GM21576 (cell line): ENCODE measurements at regions not wholly inside any gene's neighbourhood (a gene's known extent, or its start where the extent isn't known, plus 50 kb on each side); places are given as distances from the start of the nearest gene placed in this dataset.

Experiments
- ATAC-seq: cut with Tn5 transposase; IDR thresholded peaks from one replicate; pipeline ENCODE4 v1.9.1; 2021; ENCODE audit warnings: mild to moderate bottlenecking, moderate library complexity; ENCODE audit not compliant: unreplicated experiment

DNA sequence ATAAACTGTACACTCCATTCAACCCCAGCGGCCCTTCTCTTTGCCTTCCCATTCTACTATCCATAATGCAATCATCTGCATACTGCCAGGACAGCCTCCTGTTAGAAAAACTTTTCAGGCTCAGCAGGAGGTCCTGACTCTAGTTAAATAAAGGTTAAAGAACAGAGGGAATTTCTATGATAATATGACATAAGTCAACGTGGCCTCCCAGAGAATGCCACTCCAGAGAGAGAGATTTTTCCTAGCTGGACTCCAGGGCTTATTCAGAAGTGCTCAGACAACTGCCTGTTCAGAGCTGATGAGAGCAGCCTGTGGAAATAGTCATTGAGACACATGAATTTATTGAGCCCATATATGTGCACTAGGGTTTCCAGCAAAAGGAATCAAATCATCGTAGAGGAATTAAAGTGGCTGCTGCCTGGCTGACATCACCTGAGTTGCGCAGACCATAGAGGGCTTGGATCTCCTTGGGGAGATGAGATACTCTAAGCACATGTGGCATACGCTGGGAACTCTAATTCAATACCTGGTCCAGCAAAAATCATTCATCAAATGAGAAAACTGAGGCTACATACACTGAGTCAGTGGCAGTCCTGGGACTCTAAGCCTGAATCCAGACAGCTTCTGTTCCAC, 736.2 kb downstream of the PTPRU start:
- ATAC-seq: no peak

DNA sequence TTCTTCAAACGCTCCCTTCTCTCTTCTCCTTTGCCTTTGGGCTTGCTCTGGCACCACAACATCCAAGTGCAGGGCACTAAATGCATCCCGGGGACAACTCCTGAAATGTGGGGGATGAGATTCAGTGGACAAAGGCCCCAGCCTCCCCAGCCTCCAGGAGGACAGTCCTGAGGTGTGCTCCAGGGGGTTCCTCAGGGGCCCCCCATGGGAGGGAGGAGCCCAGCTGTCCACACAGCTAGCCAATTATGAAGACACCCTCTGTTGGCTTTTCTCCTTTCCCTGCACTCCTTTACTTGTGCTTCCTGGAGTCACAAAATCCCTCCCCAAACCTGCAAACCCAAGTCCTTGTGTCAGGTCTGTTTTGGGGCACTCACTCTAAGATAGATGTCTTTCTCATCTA, 735.4 kb downstream of the PTPRU start:
- ATAC-seq: no peak

DNA sequence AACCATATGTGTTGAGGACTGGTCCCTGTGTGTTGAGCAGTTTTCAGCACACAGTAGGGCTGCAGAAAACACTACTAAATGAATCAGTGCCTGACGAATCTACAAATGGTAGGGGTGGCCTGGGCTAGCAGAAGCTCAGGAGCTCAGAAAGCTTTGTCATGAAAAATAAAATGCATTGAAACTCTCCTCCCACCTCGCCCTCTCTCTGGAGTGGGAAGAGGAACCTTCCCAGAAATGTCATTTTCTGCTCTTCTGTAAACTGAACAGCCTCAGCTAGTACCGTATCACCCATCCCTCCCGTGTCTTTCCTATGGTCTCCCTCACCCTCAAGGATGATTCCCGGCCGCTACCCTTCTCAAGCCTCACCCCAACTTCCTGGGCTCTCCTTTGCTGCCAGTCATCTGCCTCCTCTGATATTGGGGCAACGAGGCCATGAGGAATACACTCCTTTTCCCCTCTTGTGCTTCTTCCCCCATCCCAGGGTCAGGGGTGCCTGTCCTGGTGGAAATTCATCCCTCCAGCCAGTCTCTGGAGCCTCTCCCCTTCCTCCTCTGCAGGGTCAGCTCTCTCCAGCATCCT, 734.5 kb downstream of the PTPRU start:
- ATAC-seq: no peak

DNA sequence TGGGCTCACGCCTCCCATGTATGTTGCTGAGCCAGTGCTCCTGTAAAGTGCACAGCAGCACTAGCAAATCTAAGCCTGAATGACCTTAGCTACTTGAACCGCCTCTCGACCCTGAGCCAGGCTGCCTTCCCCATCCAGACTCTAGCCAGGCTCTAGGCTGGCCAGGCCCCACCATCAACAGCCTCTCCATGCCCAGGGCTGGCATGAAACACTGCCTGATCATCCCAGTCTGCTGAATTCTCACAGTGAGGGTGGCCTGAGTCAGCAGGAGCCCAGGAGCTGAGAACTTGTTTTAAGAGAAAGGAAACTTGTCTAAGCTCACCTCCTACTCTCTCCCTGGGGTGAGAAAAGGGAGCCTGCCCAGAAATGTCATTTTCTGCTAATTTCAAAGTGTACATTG, 733.3 kb downstream of the PTPRU start:
- ATAC-seq: no peak

DNA sequence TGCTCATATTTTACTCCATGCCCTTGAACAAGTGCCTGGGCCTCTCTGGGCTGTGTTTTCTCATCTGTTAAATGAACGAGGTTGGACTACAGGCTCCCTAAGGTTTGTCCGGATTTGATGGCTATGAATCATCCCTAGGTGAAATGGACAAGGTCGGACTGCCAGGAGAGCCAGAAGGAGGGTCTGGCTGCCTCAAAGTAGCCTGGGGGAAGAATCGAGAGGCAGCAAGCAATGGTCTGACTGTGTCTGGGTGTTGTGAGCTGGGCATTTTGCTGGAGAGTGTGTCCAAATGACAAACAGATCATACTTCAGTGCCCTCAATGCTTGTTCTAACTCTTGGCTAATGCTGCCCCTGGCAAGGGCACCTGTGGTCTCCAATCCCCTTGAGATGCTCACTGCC, 730.9 kb downstream of the PTPRU start:
- ATAC-seq: no peak

DNA sequence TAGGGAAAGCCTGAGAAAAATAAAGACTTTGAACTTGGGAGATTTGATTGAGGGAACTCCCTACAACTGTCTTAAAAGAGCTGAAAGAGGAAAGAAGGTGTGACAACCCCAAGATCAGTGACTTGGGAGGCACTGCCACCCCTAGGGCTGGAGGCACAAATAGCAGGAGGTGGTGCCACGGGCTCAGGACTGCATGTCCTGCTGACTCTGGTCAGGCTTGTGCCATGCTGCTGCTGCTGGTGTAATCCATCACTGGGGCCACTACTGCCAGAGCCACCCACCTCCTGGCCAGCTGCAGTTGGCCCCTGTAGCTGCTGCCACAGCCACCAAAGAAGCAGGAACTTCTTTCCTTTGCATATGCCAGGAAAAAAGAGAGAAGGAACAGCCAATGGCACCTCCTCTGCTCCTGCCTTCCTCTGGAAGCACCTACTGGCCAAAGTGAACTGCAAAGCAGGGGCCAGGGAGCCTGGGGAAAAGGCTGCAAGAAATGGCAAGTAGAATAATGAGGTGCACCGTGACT, 730.3 kb downstream of the PTPRU start:
- ATAC-seq: no peak

DNA sequence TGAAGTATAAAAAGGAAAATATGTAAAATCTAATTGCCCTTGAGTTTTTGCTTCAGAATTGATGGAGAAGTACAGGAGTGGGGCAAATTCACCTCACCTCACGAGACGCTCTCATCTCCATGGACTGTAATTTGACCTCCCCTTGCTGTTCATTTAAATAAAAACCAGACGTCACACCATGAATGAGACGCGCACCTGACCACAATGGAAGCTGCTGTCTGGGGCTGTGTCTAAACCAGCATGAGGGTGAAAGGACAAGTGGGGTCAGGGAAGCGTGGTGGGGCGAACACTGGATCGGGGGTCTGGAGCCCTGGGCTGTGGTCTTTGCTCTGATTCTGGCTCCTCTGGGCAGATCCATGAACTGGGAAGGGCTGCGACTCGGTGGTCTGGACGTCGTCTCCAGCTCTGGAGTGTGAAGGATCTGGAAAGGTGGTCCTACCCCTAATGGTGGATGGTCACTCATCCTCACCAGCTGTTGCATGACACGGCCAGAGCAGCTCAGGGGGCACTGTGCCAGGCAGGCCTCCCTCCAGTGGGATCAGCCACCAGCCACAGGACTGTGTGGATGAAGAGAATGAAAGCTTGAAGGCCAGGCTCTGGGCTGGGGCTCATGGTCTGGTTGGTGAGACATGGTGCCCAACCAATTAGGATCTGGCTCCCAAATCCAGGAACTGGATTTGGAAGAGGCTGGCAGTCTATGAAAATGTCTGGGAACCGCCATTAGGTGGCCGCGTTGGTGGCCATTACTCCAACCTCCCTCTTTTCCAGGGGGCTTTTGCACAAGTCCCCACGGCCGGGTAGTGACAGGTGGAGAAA, 728.6 kb downstream of the PTPRU start:
- ATAC-seq: no peak

DNA sequence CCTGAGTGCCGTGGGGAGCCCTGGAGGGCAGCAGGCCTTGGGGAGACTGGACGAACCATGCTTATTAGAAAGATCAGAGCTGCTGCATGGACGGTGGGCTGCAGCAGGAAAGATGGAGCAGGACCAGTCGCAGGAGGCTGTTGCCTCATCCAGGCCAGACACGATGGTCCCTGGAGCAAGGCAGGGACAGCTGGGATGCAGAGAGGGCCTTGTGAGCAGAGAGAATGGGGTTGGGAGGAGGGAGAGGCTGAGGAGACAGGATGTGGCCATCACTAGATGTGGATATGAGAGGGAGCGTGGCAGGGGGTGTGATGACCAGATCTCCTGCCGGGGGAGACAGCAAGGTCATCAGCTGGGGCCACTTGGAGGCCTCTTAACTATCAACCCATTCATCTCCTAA, 727.6 kb downstream of the PTPRU start:
- ATAC-seq: no peak

DNA sequence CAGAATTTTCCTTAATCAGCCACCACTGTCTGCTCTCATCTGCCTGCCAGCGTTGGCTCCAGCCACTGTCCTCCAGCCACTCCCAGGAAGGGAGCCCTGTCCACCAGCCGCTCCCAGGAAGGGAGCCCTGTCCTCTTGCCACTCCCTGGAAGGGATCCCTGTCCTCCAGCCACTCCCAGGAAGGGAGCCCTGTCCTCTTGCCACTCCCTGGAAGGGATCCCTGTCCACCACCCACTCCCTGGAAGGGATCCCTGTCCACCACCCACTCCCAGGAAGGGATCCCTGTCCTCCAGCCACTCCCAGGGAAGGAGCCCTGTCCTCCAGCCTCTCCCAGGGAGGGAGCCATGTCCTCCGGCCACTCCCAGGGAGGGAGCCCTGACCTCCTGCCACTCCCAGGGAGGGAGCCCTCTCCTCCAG, 726.5 kb downstream of the PTPRU start:
- no peak for ATAC-seq

DNA sequence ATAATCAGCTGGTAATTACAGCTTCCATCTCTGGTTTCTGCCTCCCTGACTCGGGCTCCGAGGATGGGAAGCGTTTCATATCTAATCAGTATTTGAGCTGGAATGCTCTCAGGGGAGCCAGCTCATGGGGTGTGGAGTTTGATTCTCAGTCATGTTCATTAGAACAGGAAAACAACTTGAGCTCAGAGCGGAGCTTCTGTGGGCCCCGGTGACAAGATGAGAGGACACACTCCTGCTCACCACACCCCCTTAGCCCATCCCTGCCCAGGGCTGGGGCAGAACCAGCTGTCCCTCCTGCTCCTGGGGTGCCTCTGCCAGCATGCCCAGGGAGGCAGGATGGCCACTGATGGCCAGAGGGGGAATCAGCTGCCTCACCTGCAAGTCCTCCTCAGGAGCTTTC, 726.0 kb downstream of the PTPRU start:
- no peak for ATAC-seq

DNA sequence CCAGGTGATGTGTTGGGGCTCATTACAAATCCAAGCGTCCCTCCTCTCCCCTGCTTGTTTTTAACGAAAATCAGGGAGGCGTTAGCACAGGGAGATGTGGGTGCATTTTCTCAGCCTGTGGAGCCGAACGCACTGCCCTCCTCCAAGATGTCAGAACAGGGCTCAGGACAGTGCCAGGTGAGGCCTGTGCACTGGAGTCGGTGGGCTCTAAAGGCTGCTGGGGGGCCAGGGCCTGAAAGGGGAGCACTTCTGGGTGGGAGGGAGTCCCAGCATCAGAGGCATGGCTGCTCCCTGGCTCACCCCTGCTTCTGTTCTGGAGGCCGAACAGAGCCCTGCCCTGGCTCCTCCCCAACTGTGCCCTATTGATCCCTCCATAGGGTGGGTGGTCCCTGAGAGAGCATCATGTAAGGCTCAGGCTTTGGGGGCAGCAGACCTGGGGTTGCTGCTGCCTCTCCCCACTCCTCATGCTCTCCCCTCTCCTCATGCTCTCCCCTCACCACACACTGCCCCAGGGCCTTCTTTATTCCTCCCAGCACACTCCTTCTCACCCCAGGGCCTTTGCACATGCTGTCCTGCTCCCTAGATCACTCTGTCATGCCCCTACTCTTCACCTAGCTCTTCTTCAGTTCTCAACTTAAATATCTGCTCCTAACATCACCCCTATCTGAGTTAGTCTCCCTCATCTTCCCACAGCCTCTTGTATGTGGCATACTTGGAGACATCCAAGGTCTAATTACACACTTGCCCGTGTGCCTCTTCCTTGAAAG, 725.2 kb downstream of the PTPRU start:
- ATAC-seq: no peak

DNA sequence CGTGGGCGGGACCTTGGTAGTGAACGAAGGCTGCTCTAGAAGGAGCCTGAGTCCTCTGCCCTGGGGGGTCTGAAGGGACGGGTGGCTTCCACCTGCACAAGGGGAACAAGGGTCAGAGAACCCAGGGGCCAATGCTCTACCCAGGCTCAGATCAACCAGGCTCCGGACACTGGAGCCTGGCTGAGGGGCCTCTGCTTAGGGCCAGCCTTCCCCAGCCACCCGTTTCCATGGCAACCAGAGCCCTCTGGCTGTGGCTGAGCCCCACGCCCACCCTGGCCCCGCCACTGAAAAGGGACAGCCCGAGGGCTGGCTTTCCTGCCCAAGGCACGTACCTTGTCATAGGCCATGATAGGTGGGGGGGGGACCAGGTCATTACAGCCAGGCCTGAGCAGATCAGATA, 724.6 kb downstream of the PTPRU start:
- ATAC-seq: no peak

DNA sequence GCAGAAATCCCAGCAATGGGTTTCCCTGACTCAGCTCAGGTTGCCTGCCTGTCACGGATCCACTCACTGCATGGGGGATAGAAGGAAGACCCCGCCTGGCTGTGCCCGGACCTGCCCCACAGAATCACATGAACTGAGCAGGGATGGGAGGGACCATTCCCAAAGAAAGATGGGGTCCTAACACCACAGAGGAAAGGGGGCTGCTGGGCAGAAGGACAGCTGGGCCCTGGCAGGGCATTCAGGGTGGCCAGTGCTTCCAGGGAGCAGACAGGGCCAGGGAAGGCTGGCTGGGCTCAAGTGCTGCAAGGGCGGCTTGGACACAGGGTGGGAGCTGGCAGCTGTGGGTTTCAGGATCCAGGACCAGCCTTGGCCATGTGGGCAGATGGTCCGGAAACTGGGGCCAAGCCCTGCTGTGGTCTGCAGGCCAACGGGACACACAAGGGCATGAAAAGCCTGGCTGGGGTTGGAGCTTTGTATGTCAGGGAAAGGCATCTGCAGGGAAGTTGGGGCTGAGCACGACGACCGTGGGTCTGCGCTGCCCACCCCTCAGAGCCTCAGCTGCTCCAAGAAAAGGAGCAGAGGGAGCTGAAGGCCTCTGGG, 723.9 kb downstream of the PTPRU start:
- no peak for ATAC-seq

DNA sequence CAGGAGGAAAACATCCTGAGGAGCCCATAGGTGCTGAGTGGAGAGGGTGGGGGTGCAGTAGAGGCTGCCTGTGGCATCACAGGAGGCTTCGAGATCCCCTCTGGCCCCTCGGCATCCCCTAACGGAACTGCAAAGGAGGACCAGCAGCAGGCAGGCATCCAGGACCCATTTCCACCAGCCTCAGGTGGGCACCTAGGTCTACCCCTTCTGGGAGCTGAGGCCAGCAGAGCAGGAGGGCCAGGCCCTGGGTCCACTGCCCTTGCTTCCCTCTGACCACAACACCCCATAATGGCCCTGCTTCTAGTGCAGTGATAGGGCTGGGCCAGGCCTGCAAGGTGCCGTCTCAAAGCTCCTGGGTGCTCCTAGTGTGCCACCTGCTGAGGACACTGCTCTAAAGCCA, 723.0 kb downstream of the PTPRU start:
- ATAC-seq: no peak

DNA sequence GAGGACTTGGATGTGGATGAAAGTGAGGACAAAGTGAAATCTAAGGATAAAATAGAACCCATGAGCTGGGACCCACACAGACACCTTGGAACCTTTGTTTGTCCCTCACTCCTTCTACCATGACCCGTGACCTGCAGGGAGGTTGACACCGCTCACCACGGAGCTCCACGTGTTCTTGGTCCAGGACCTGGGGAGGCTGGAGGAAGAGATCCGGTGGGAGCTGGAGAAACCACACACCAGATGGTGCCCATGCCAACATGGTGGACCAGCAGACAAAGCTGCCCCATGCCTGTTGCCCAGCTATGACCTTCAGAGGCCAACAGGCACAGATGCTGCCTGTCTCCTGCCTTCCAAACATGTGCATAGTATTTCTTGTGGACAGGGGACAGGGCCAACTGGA, 721.9 kb downstream of the PTPRU start:
- ATAC-seq: no peak

DNA sequence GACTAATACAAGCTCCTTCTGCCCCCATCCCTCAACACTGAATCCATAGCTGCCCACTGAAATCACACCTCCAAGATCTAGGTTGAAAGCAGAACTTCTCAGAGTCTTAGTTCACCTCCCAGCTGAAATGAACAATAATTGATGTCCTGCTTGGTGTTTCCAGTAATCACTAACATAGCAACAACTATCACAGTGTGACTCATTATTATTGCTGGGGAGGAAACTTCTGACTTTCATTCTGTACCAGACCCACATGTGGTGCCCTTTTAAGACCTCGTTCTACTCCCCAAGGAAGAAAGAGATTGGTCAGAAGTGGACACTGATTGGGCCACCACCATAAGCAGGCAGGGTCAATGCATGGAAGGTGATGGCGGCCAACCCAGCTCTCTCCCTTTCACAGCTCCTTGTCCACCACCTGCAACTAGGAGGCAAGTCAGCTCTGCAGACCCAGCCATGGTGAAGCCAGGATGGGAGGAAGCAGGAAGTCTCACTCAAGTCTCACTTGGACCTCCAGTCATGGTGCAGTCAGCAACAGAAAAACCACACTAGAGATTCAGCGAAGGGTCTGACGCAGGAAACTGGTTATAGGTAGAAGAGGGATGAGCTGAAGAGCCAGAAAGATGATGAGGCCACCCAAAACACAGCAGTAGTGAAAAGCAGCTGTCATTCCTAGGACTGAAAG, 720.2 kb downstream of the PTPRU start:
- ATAC-seq: no peak

DNA sequence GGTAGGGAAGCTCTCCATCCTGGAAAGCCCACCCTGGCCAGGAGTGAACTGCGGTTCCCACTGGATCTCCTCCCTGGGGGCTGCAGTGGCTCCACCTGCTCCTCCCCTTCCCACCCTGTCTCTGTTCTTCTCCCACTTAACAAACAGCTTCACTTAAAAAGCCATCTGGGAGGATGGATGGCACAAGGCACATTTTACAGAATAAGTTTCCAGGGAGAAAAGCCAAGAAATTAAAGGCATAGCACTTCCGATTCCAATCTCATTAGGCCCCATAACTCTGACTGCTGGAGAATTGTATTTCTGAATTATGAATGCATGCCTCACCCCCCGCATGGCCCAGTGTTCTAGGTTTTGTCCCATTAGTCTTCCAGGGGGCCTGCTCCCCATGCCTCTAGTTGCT, 718.3 kb downstream of the PTPRU start:
- no peak for ATAC-seq

DNA sequence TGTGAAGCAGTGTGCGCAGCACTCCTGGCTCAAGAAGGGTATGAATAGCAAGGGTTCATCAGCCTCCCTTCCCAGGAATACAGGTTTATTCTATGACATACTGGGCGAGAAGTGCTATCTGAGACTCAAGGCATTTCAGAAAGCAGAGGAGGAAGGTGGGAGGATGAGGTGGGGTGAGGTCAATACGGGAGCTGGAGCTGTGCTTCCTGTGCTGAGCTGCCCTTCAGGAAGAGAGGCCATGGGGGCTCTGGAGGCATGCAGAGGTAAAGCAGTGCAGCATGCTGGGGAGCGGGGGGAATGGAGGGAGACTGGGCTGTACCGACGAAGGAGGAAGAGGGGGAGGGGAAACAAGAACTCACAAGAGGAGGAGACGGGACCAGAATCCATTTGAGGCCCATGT, 717.6 kb downstream of the PTPRU start:
- ATAC-seq: no peak

DNA sequence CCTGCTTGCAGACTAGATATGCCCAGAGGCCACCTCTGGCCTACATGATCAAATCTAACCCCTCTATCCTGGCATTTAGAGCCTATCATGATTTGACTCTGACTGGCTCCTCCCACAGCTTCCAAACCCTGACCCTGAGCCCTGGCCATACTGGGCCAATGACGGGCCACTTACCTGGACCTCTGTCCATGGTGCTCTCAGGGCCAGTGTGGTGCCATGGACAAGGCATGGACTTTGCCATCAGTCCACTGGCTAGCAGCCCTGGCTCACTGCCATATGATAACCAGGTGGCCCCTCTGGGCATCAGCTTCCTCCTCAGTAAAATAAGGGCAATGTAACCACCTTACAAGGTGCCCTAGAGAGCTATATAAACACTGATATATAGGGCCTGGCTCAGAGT, 713.4 kb downstream of the PTPRU start:
- ATAC-seq: no peak

DNA sequence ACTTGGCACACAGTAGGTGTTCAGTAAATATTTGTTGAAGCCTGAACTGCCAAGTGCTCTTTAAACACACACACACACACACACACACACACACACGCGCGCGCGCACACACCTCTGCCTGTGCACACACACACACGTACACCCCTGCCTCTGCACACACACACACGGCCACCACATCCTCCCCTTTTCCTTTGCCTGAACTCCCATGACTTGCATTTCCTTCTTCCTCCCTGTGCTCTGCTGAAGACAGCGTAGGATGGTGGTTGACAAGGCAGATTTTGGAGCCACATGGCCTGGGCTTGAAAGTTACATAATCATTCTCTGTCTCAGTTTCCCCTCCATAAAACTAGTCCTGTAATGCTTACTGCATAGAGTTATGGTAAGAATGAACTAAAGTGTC, 712.3 kb downstream of the PTPRU start:
- ATAC-seq: no peak
